ENCODE measurements at regions not wholly inside any gene's neighbourhood (a gene's known extent, or its start where the extent isn't known, plus 50 kb on each side); places are given as distances from the start of the nearest gene placed in this dataset.

GRCh38 chr3:111244760-111245159, 173.1 kb downstream of the NECTIN3 start:
- no peak overlapping the region for H3K27ac Mint-ChIP-seq
- H3K4me1 Mint-ChIP-seq: peaks cover 7% of the 10 kb centered on the region
- peaks cover 7% of the 10 kb centered on the region for H3K9me3 Mint-ChIP-seq
- no peak overlapping the region for H3K4me3 Mint-ChIP-seq
- H3K27me3 Mint-ChIP-seq: no peaks in the 10 kb centered on the region
- H3K36me3 Mint-ChIP-seq: peaks cover 4% of the 10 kb centered on the region

- Mint-ChIP-seq H3K9me3 (peaks cover 7% of the 10 kb centered on the region), H3K36me3 (peaks cover 1% of the 10 kb centered on the region), H3K4me1 (peaks cover 3% of the 10 kb centered on the region), H3K27me3 (no peaks in the 10 kb centered on the region), H3K27ac (no peak overlapping the region), H3K4me3 (no peak overlapping the region)
Measured at GRCh38 chr3:111246967-111247760, 175.5 kb downstream of the NECTIN3 start.

- Mint-ChIP-seq H3K9me3 (peaks cover 7% of the 10 kb centered on the region), H3K27ac (no peak overlapping the region), H3K27me3 (no peaks in the 10 kb centered on the region), H3K4me1 (peaks cover 4% of the 10 kb centered on the region), H3K36me3 (peaks cover 1% of the 10 kb centered on the region), H3K4me3 (no peak overlapping the region)
Measured at GRCh38 chr3:111248406-111248805, 176.8 kb downstream of the NECTIN3 start.

- no peaks in the 10 kb centered on the region for H3K36me3 Mint-ChIP-seq
- no peaks in the 10 kb centered on the region for H3K9me3 Mint-ChIP-seq
- peaks cover 8% of the 10 kb centered on the region for H3K4me1 Mint-ChIP-seq
- H3K4me3 Mint-ChIP-seq: no peak overlapping the region
- H3K27ac Mint-ChIP-seq: no peak overlapping the region
- H3K27me3 Mint-ChIP-seq: no peaks in the 10 kb centered on the region
Measured at GRCh38 chr3:111249421-111249820, 177.8 kb downstream of the NECTIN3 start.

GRCh38 chr3:111252779-111253178, 181.2 kb downstream of the NECTIN3 start:
- Mint-ChIP-seq H3K4me1 (peaks cover 4% of the 10 kb centered on the region), H3K4me3 (no peak overlapping the region), H3K27ac (no peak overlapping the region), H3K9me3 (no peaks in the 10 kb centered on the region), H3K36me3 (no peaks in the 10 kb centered on the region), H3K27me3 (no peaks in the 10 kb centered on the region)

GRCh38 chr3:111253733-111254132, 182.1 kb downstream of the NECTIN3 start:
- no peak overlapping the region for H3K4me3 Mint-ChIP-seq
- H3K9me3 Mint-ChIP-seq: no peaks in the 10 kb centered on the region
- no peaks in the 10 kb centered on the region for H3K27me3 Mint-ChIP-seq
- no peaks in the 10 kb centered on the region for H3K36me3 Mint-ChIP-seq
- no peak overlapping the region for H3K27ac Mint-ChIP-seq
- peaks cover 4% of the 10 kb centered on the region for H3K4me1 Mint-ChIP-seq

- peaks cover 20% of the 10 kb centered on the region for H3K9me3 Mint-ChIP-seq
- H3K4me1 Mint-ChIP-seq: peaks cover 16% of the 10 kb centered on the region
- H3K27ac Mint-ChIP-seq: no peak overlapping the region
- peaks cover 4% of the 10 kb centered on the region for H3K36me3 Mint-ChIP-seq
- H3K27me3 Mint-ChIP-seq: no peaks in the 10 kb centered on the region
- H3K4me3 Mint-ChIP-seq: peak overlapping the region; percentile 41
Measured at GRCh38 chr3:111260878-111261277, 189.3 kb downstream of the NECTIN3 start.

GRCh38 chr3:111269777-111270176, 198.2 kb downstream of the NECTIN3 start:
- Mint-ChIP-seq H3K27ac (no peak overlapping the region), H3K4me1 (no peaks in the 10 kb centered on the region), H3K36me3 (no peaks in the 10 kb centered on the region), H3K27me3 (no peaks in the 10 kb centered on the region), H3K9me3 (no peaks in the 10 kb centered on the region), H3K4me3 (no peak overlapping the region)

- no peak overlapping the region for H3K4me3 Mint-ChIP-seq
- peaks cover 4% of the 10 kb centered on the region for H3K27me3 Mint-ChIP-seq
- peaks cover 22% of the 10 kb centered on the region for H3K4me1 Mint-ChIP-seq
- no peaks in the 10 kb centered on the region for H3K36me3 Mint-ChIP-seq
- H3K27ac Mint-ChIP-seq: no peak overlapping the region
- H3K9me3 Mint-ChIP-seq: no peaks in the 10 kb centered on the region
Measured at GRCh38 chr3:111277226-111277625, 205.6 kb downstream of the NECTIN3 start.

- H3K4me1 Mint-ChIP-seq: peaks cover 23% of the 10 kb centered on the region
- H3K27me3 Mint-ChIP-seq: peaks cover 4% of the 10 kb centered on the region
- H3K36me3 Mint-ChIP-seq: no peaks in the 10 kb centered on the region
- H3K9me3 Mint-ChIP-seq: no peaks in the 10 kb centered on the region
- H3K4me3 Mint-ChIP-seq: no peak overlapping the region
- H3K27ac Mint-ChIP-seq: no peak overlapping the region
Measured at GRCh38 chr3:111278959-111279358, 207.3 kb downstream of the NECTIN3 start.

- H3K4me3 Mint-ChIP-seq: no peak overlapping the region
Measured at GRCh38 chr3:111282024-111282423, 210.4 kb downstream of the NECTIN3 start.

GRCh38 chr3:111283165-111283564, 211.5 kb downstream of the NECTIN3 start:
- no peak overlapping the region for H3K4me3 Mint-ChIP-seq
- no peak overlapping the region for H3K27ac Mint-ChIP-seq
- H3K9me3 Mint-ChIP-seq: no peaks in the 10 kb centered on the region
- H3K36me3 Mint-ChIP-seq: no peaks in the 10 kb centered on the region
- H3K27me3 Mint-ChIP-seq: peaks cover 4% of the 10 kb centered on the region
- peaks cover 20% of the 10 kb centered on the region for H3K4me1 Mint-ChIP-seq

More at GRCh38 chr3:111282024-111282423, 210.4 kb downstream of the NECTIN3 start:
- Mint-ChIP-seq H3K27ac (no peak overlapping the region), H3K4me1 (peaks cover 31% of the 10 kb centered on the region), H3K36me3 (no peaks in the 10 kb centered on the region), H3K27me3 (peaks cover 4% of the 10 kb centered on the region), H3K9me3 (no peaks in the 10 kb centered on the region)

GRCh38 chr3:111284503-111285183, 213.0 kb downstream of the NECTIN3 start:
- Mint-ChIP-seq H3K27me3 (peaks cover 4% of the 10 kb centered on the region), H3K36me3 (no peaks in the 10 kb centered on the region), H3K27ac (no peak overlapping the region), H3K4me3 (no peak overlapping the region), H3K9me3 (no peaks in the 10 kb centered on the region), H3K4me1 (peaks cover 20% of the 10 kb centered on the region)

- peaks cover 20% of the 10 kb centered on the region for H3K4me1 Mint-ChIP-seq
- peaks cover 4% of the 10 kb centered on the region for H3K27me3 Mint-ChIP-seq
- no peaks in the 10 kb centered on the region for H3K9me3 Mint-ChIP-seq
- no peaks in the 10 kb centered on the region for H3K36me3 Mint-ChIP-seq
- no peak overlapping the region for H3K4me3 Mint-ChIP-seq
- H3K27ac Mint-ChIP-seq: no peak overlapping the region
Measured at GRCh38 chr3:111285184-111285538, 213.5 kb downstream of the NECTIN3 start.

- H3K27ac Mint-ChIP-seq: no peak overlapping the region
- H3K9me3 Mint-ChIP-seq: no peaks in the 10 kb centered on the region
- peaks cover 4% of the 10 kb centered on the region for H3K27me3 Mint-ChIP-seq
- peaks cover 20% of the 10 kb centered on the region for H3K4me1 Mint-ChIP-seq
- H3K36me3 Mint-ChIP-seq: no peaks in the 10 kb centered on the region
- no peak overlapping the region for H3K4me3 Mint-ChIP-seq
Measured at GRCh38 chr3:111285694-111286093, 214.1 kb downstream of the NECTIN3 start.

- H3K27ac Mint-ChIP-seq: no peak overlapping the region
- H3K4me3 Mint-ChIP-seq: no peak overlapping the region
- no peaks in the 10 kb centered on the region for H3K27me3 Mint-ChIP-seq
- peaks cover 16% of the 10 kb centered on the region for H3K4me1 Mint-ChIP-seq
- no peaks in the 10 kb centered on the region for H3K36me3 Mint-ChIP-seq
- no peaks in the 10 kb centered on the region for H3K9me3 Mint-ChIP-seq
Measured at GRCh38 chr3:111286746-111287145, 215.1 kb downstream of the NECTIN3 start.
